ENCODE measurements at regions not wholly inside any gene's neighbourhood (a gene's known extent, or its start where the extent isn't known, plus 50 kb on each side); places are given as distances from the start of the nearest gene placed in this dataset.

GRCh38 chr12:73445658-73446324, 1091.8 kb upstream of the ATXN7L3B start:
- no peak for DNase-seq (ENCODE audit: low spot score)
- TF ChIP-seq CTCF (IDR thresholded peaks at IDR 0.05; ENCODE audit: extremely low read depth, insufficient read depth, missing control alignments): no peak
- in situ Hi-C loops (cut with MboI; ENCODE audit: low pct_unique_long_range_greater_than_20kb, low sequenced_read_pairs, unreplicated experiment): no loop called here

- in situ Hi-C loops (cut with MboI; ENCODE audit: low pct_unique_long_range_greater_than_20kb, low sequenced_read_pairs, unreplicated experiment): no loop called here
- no peak for TF ChIP-seq CTCF (IDR thresholded peaks at IDR 0.05; ENCODE audit: extremely low read depth, insufficient read depth, missing control alignments)
- DNase-seq (ENCODE audit: low spot score): no peak
Observed at GRCh38 chr12:73452672-73453469, 1084.8 kb upstream of the ATXN7L3B start.

GRCh38 chr12:73460212-73460611, 1077.4 kb upstream of the ATXN7L3B start:
- no peak for TF ChIP-seq CTCF (IDR thresholded peaks at IDR 0.05; ENCODE audit: extremely low read depth, insufficient read depth, missing control alignments)
- in situ Hi-C loops (cut with MboI; ENCODE audit: low pct_unique_long_range_greater_than_20kb, low sequenced_read_pairs, unreplicated experiment): no loop called here
- no peak for DNase-seq (ENCODE audit: low spot score)

GRCh38 chr12:73465106-73465505, 1072.5 kb upstream of the ATXN7L3B start:
- no peak for DNase-seq (ENCODE audit: low spot score)
- no peak for TF ChIP-seq CTCF (IDR thresholded peaks at IDR 0.05; ENCODE audit: extremely low read depth, insufficient read depth, missing control alignments)
- in situ Hi-C loops (cut with MboI; ENCODE audit: low pct_unique_long_range_greater_than_20kb, low sequenced_read_pairs, unreplicated experiment): no loop called here

GRCh38 chr12:73486256-73486655, 1051.4 kb upstream of the ATXN7L3B start:
- no peak for DNase-seq (ENCODE audit: low spot score)
- in situ Hi-C loops (cut with MboI; ENCODE audit: low pct_unique_long_range_greater_than_20kb, low sequenced_read_pairs, unreplicated experiment): no loop called here
- TF ChIP-seq CTCF (IDR thresholded peaks at IDR 0.05; ENCODE audit: extremely low read depth, insufficient read depth, missing control alignments): no peak

GRCh38 chr12:73506611-73507010, 1031.0 kb upstream of the ATXN7L3B start:
- in situ Hi-C loops (cut with MboI; ENCODE audit: low pct_unique_long_range_greater_than_20kb, low sequenced_read_pairs, unreplicated experiment): no loop called here
- no peak for DNase-seq (ENCODE audit: low spot score)
- no peak for TF ChIP-seq CTCF (IDR thresholded peaks at IDR 0.05; ENCODE audit: extremely low read depth, insufficient read depth, missing control alignments)

All from GM13977 (cell line).